HEK293 (cell line): ENCODE measurements at regions not wholly inside any gene's neighbourhood (a gene's known extent, or its start where the extent isn't known, plus 50 kb on each side); places are given as distances from the start of the nearest gene placed in this dataset.

ENCODE experiments used
- CTCF ChIA-PET: fragments of 350-600 bp; formaldehyde crosslinking; extraction: SDS; loops from one replicate; lab custom pipeline; 2021; ENCODE audit warnings: antibody characterized with exemption; lab: Yijun Ruan, JAX
- POLR2A ChIA-PET: fragments of 300-600 bp; formaldehyde crosslinking; extraction: SDS; loops from one replicate; lab custom pipeline; 2020; ENCODE audit warnings: antibody characterized with exemption, inconsistent platforms; lab: Yijun Ruan, JAX
- H3K27ac ChIP-seq: fragments of 200-500 bp; sonication (Bioruptor generic); 2 replicates; pipeline ENCODE4 v1.5.1; 2014; ENCODE audit warnings: low read depth, low read length, control low read depth, inconsistent platforms; ENCODE audit errors: extremely low read depth
- H3K36me3 ChIP-seq, 2 experiments: fragments of 200-500 bp in 1 of 2; sonication (Bioruptor generic) in 1 of 2; 1 replicate in 1 of 2; 2 replicates in 1 of 2; pipeline ENCODE4 v1.5.1; 2014 to 2017; ENCODE audit warnings: inconsistent platforms in 2 of 2, low read length in 2 of 2; ENCODE audit not compliant: control insufficient read depth in 2 of 2, insufficient read depth in 1 of 2
- H3K4me1 ChIP-seq: fragments of 200-500 bp; sonication (Bioruptor generic); 2 replicates; pipeline ENCODE4 v1.5.1; 2014; ENCODE audit warnings: mild to moderate bottlenecking, low read length, inconsistent platforms; ENCODE audit not compliant: control insufficient read depth, insufficient read depth
- H3K4me3 ChIP-seq: 2 replicates; pipeline ENCODE4 v1.5.1; 2011; ENCODE audit warnings: low read depth, mild to moderate bottlenecking, control low read depth, low read length, moderate library complexity
- H3K9me3 ChIP-seq: fragments of 200-500 bp; sonication (Bioruptor generic); 2 replicates; pipeline ENCODE4 v1.5.1; 2014; ENCODE audit warnings: low read depth, low read length, inconsistent platforms; ENCODE audit not compliant: control insufficient read depth, insufficient read depth
- CTCF ChIP-seq: fragments of 450-650 bp; formaldehyde crosslinking; IDR thresholded peaks from 2 replicates; pipeline ENCODE4 v1.5.1; 2016; ENCODE audit warnings: missing biosample characterization, missing genetic modification characterization
- EGR2 ChIP-seq: fragments of 450-650 bp; formaldehyde crosslinking; IDR thresholded peaks from 2 replicates; pipeline ENCODE4 v1.5.1; 2016; ENCODE audit warnings: low read depth, missing biosample characterization, missing genetic modification characterization
- KLF10 ChIP-seq: fragments of 450-650 bp; IDR thresholded peaks from 2 replicates; pipeline ENCODE4 v1.5.1; 2018; ENCODE audit warnings: missing biosample characterization, mild to moderate bottlenecking, missing genetic modification characterization
- OVOL3 ChIP-seq: fragments of 450-650 bp; formaldehyde crosslinking; IDR thresholded peaks from 2 replicates; pipeline ENCODE4 v1.5.1; 2016; ENCODE audit warnings: missing biosample characterization, missing genetic modification characterization
- PRDM2 ChIP-seq: fragments of 450-650 bp; formaldehyde crosslinking; IDR thresholded peaks from 2 replicates; pipeline ENCODE4 v1.5.1; 2016; ENCODE audit warnings: missing biosample characterization, missing genetic modification characterization, borderline replicate concordance
- RBAK ChIP-seq: fragments of 450-650 bp; formaldehyde crosslinking; IDR thresholded peaks from 2 replicates; pipeline ENCODE4 v1.5.1; 2016; ENCODE audit warnings: missing biosample characterization, missing genetic modification characterization
- SETDB1 ChIP-seq: IDR thresholded peaks from one replicate; pipeline ENCODE4 v1.6.1; 2017; ENCODE audit warnings: mild to moderate bottlenecking, low read length, moderate library complexity, mixed read lengths; ENCODE audit not compliant: insufficient read length
- ZNF112 ChIP-seq: fragments of 450-650 bp; formaldehyde crosslinking; IDR thresholded peaks from 2 replicates; pipeline ENCODE4 v1.5.0; 2017; ENCODE audit warnings: missing biosample characterization, missing genetic modification characterization
- ZNF24 ChIP-seq: fragments of 450-650 bp; formaldehyde crosslinking; IDR thresholded peaks from 2 replicates; pipeline ENCODE4 v1.5.1; 2016; ENCODE audit warnings: missing biosample characterization, missing genetic modification characterization
- ZNF354C ChIP-seq: fragments of 450-650 bp; formaldehyde crosslinking; IDR thresholded peaks from 2 replicates; pipeline ENCODE4 v1.5.1; 2016; ENCODE audit warnings: missing biosample characterization, missing genetic modification characterization, low read depth, borderline replicate concordance
- ZNF37A ChIP-seq: fragments of 450-650 bp; IDR thresholded peaks from 2 replicates; pipeline ENCODE4 v1.5.1; 2018; ENCODE audit warnings: missing biosample characterization, missing genetic modification characterization
- ZNF391 ChIP-seq: fragments of 450-650 bp; formaldehyde crosslinking; IDR thresholded peaks from 2 replicates; pipeline ENCODE4 v1.5.1; 2016; ENCODE audit warnings: low read depth, missing biosample characterization, missing genetic modification characterization, borderline replicate concordance
- ZNF501 ChIP-seq: fragments of 450-650 bp; formaldehyde crosslinking; IDR thresholded peaks from 2 replicates; pipeline ENCODE4 v1.5.1; 2016; ENCODE audit warnings: missing biosample characterization, missing genetic modification characterization
- ZNF510 ChIP-seq: fragments of 450-650 bp; formaldehyde crosslinking; IDR thresholded peaks from 2 replicates; pipeline ENCODE4 v1.5.1; 2018; ENCODE audit warnings: mild to moderate bottlenecking, missing genetic modification characterization, missing biosample characterization; ENCODE audit not compliant: insufficient replicate concordance
- ZNF664 ChIP-seq: fragments of 450-650 bp; formaldehyde crosslinking; IDR thresholded peaks from 2 replicates; pipeline ENCODE4 v1.5.1; 2016; ENCODE audit warnings: missing biosample characterization, missing genetic modification characterization
- ZNF670 ChIP-seq: fragments of 450-650 bp; formaldehyde crosslinking; IDR thresholded peaks from 2 replicates; pipeline ENCODE4 v1.5.1; 2016; ENCODE audit warnings: missing biosample characterization, missing genetic modification characterization, low read depth
- ZNF677 ChIP-seq: fragments of 450-650 bp; IDR thresholded peaks from 2 replicates; pipeline ENCODE4 v1.5.0; 2018; ENCODE audit warnings: missing biosample characterization, mild to moderate bottlenecking, missing genetic modification characterization, moderate library complexity
- ZNF76 ChIP-seq: fragments of 450-650 bp; formaldehyde crosslinking; IDR thresholded peaks from 2 replicates; pipeline ENCODE4; 2016; ENCODE audit warnings: low read depth, missing biosample characterization, missing genetic modification characterization, borderline replicate concordance
- ZSCAN4 ChIP-seq: fragments of 450-650 bp; formaldehyde crosslinking; IDR thresholded peaks from 2 replicates; pipeline ENCODE4 v1.5.1; 2017; ENCODE audit warnings: missing biosample characterization, missing genetic modification characterization
- TF ChIP-seq, protein P1 (sequence below): fragments of 450-650 bp; formaldehyde crosslinking; IDR thresholded peaks from 2 replicates; pipeline ENCODE4 v1.5.1; 2016; ENCODE audit warnings: missing biosample characterization, missing genetic modification characterization

DNA sequence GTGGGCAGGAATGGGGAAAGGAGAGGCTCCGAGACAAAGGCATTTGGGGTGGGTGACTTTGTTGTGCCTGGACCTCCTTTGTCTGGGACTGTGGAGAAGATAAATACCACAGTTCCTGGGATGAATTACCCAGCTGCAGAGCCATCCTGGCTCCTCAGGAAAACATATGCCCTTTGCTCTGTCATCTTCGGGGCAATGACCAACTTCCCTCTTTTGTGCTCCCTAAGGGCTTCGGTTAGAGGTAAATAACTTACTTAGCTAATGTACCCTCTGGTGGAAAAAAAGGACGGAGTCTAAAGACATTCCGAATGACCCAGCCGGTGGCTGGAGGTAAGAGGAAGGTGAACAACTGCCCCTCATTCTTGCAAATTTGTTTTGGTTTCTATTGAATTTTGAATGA lies 345.7 kb downstream of the GATA3 start:
- Histone ChIP-seq H3K27ac (no peak overlapping the region), H3K4me1 (no peaks in the 10 kb centered on the region), H3K9me3 (no peaks in the 10 kb centered on the region), H3K36me3 (no peaks in the 10 kb centered on the region), H3K4me3 (no peak overlapping the region)
- POLR2A ChIA-PET: no interaction called here
- no peak for TF ChIP-seq ZNF76 (tag by site-specific recombination)
- TF ChIP-seq, protein P1, sequence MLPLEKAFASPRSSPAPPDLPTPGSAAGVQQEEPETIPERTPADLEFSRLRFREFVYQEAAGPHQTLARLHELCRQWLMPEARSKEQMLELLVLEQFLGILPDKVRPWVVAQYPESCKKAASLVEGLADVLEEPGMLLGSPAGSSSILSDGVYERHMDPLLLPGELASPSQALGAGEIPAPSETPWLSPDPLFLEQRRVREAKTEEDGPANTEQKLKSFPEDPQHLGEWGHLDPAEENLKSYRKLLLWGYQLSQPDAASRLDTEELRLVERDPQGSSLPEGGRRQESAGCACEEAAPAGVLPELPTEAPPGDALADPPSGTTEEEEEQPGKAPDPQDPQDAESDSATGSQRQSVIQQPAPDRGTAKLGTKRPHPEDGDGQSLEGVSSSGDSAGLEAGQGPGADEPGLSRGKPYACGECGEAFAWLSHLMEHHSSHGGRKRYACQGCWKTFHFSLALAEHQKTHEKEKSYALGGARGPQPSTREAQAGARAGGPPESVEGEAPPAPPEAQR (tag by site-specific recombination): no peak
- CTCF ChIA-PET: no interaction called here

GRCh38 chr10:8400892-8401291 lies 346.4 kb downstream of the GATA3 start:
- Histone ChIP-seq H3K36me3 (no peaks in the 10 kb centered on the region), H3K4me3 (no peak overlapping the region), H3K27ac (no peak overlapping the region), H3K9me3 (no peaks in the 10 kb centered on the region), H3K4me1 (no peaks in the 10 kb centered on the region)
- CTCF ChIA-PET: no interaction called here
- TF ChIP-seq CTCF (tag by site-specific recombination) (no peak), ZNF37A (tag by site-specific recombination) (no peak), ZNF510 (tag by site-specific recombination) (no peak), ZNF112 (tag by site-specific recombination) (no peak), RBAK (no peak), ZNF670 (tag by site-specific recombination) (no peak), PRDM2 (no peak), SETDB1 (no peak), ZSCAN4 (tag by site-specific recombination) (no peak), ZNF664 (tag by site-specific recombination) (no peak), ZNF354C (tag by site-specific recombination) (no peak), ZNF24 (tag by site-specific recombination) (no peak), ZNF677 (tag by site-specific recombination) (no peak), ZNF501 (tag by site-specific recombination) (no peak), KLF10 (tag by site-specific recombination) (no peak), ZNF391 (tag by site-specific recombination) (no peak), EGR2 (tag by site-specific recombination) (no peak), OVOL3 (tag by site-specific recombination) (no peak)
- POLR2A ChIA-PET: no interaction called here
